Posterior vena cava (tissue), 2 donors: ENCODE measurements at regions not wholly inside any gene's neighbourhood (a gene's known extent, or its start where the extent isn't known, plus 50 kb on each side); places are given as distances from the start of the nearest gene placed in this dataset.
"Not testable (repeated sequence)": the region's sequence is repeated elsewhere in the genome, so short reads cannot be mapped to it uniquely, and the experiment has no call there.

Experiments
- DNase-seq: peaks from one replicate; pipeline ENCODE4 v3.0.0-alpha.2; 2020; ENCODE audit warnings: low spot score
- intact Hi-C, 2 donors: fragments of 100-400 bp; cut with DNase I; formaldehyde crosslinking; loops; one replicate each; pipeline versions ENCODE4 v1.14.1 to v1.14.2; 2022 to 2023
- donor health status: DM: yes; HTN: yes; CAD: no.
- donor health status: DM: yes; HTN: yes; CAD: no.

DNA sequence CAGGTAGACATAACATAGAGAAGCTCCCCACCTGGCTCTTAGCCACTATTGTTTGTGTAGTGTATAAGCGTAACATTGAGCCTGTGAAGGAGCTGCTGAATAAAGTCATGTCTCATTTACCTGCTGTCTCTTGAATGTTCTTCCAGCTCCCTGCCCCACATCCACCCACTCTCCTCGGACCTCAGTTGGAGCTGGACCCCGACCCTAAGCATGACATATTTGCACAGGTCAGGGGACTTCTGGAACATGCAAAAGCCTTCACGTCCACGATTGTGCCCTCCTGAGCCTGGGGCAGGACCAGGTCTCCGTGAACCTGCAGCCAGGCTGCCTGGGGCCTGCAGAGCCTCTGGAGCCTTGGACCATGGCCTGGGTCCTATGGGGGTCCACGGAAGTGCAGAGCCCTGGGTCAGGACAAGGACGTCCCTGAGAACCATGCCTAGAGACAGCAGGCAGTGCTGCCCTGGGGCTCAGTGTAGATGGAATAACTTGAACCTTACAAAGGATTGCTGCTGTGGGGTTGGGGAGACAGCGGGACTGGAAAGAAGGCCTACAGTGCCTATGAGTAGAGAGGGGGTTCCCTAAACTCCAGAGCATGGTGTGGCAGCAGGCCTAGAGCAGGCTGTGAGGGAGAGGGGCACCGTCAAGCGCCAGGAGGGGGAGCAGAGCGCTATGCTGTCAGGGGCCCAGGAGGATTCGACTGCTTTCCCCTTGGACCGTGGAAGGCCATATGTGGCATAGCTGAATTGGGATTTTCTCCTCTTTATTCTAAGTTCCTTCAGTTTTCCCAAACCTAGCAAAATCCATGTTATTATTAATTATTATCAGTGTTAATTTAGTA is 99.9 kb upstream of the ZNF236 start:
- intact Hi-C loops, result no loop called here
- no peak for DNase-seq

DNA sequence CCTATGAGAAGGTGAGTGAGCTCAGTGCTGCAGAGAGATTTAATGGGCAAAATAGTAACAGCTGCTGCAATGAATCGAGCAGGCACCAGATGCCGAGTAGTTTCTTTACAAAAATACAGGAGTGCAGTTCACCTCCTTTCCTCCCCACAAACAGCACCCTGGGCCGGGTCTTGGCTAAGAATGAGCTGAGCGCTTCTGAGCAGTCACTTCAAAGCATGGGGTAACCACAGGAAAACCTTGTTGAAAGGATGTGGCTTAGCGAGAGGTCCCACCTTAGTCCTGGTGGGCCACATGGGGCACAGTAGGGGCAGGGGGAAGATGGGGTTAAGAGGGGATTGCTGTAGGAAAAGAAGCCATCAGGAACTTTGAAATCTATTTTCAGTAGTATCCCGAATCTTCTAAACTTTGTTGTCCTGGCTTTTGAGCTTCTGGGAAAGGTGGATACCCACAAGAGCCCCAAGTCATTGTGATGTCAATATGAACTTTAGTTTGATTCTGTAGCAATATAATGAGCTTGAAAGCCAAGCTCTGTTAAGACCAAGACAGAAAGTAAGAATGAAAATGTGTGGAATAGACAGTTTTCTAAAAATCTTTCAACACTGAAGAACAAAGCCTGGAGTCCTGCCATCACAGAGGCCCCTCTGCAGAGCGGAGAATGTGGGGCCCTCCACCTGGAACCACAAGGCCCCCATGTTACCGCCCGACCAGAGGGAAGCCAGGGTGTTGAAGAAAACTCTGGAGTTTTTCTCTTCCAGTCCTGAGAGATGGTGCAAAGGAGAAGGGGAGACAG is 101.0 kb upstream of the ZNF236 start:
- DNase-seq, result no peak
- intact Hi-C loops, result no loop called here

DNA sequence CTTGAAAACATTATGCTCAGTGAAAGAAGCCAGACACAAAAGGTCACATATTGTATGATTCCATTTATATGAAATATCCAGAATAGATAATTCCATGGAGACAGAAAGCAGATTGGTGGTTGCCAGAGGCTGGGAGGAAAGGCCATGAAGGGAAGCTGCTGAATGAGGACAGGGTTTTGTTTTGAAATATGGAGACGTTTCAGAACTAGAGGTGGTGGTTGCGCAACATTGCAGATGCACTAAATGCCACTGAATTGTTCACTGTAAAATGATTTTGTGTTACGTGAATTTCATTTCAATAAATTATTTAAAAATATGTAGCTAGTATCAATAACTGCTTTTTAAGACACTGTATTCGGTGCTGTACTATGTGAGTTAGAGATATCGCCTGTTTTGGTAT is 101.7 kb upstream of the ZNF236 start:
- DNase-seq, result no peak
- intact Hi-C loops, result no loop called here

DNA sequence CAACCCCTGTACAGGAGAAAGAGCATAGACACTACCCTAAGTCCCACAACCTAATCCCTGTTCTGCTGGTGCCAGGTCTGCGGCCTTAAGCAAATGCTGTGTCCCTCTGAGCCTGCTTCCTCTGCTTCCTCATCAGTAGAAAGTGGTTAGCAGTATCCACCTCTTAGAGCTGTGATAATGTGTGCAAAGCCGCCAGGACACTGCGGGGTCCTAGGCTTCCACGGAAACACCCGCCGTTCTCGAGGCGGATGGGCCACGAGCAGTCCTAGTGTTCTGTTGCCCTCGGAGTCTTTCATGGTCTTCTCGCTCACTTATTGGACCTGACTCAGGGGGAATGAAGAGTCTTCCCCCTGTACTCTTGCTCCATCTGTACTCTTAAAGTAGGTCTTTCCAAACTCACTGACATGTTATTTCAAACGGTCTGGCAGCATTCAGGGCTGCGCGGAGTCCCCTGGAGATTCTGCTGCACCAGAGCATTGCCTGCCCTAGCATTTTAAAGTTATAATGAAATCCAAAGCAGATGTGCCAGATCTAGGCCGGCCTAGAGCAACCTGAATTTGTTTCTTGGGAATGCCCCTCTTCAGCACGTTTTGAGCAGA is 107.2 kb upstream of the ZNF236 start:
- intact Hi-C loops, result no loop called here

DNA sequence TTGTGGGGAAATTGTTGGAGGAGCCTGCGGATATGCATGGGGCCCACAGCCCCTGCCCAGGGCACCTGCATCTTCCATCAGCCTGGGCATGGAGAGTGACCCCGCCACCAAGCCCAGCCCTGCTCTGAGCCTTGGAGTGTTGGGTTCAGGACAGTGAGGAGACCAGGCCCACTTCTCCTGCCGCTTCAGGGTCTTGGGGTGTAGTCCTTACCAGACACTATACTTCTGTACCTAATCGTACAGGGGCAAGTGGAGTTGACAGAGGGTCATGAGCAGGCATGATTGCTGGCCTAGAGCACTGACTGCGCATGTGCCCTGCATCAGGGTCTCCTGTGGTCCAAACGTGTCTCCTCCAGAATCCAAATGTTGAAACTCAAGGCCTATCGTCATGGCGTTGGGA is 108.9 kb upstream of the ZNF236 start:
- intact Hi-C loops, result no loop called here
- no peak for DNase-seq

More for the DNA sequence above, 107.2 kb upstream of the ZNF236 start:
- no peak for DNase-seq

DNA sequence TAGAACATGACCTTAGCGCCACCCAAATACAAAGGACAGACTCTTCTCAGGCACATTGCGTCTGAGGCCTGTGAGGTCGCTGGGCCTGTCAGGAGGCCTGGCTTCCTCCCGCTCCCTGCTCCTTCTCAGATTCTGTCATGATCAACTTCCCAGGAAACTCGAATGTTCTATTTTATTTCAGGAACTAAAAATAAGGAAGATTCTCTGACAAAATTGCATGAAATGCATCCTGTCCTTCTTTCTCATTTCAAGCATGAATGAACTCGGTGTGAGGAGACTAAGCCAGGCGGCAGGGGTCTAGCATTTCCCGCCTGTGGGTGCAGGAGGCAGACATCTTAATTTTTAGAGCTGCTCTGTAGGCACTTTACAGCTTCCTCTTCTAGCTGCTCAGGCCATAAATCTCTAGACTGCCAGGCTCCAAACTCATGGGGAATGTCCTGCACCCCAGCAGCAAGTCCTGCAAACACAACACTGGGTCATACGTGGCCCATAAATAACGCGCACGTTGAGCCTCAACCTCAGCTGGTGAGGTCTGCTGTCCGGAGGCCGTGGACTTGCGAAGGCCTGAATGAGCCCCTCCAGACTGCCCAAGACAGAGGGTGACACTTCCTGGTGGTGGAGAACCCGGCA is 109.7 kb upstream of the ZNF236 start:
- intact Hi-C loops, result no loop called here
- DNase-seq, result no peak

DNA sequence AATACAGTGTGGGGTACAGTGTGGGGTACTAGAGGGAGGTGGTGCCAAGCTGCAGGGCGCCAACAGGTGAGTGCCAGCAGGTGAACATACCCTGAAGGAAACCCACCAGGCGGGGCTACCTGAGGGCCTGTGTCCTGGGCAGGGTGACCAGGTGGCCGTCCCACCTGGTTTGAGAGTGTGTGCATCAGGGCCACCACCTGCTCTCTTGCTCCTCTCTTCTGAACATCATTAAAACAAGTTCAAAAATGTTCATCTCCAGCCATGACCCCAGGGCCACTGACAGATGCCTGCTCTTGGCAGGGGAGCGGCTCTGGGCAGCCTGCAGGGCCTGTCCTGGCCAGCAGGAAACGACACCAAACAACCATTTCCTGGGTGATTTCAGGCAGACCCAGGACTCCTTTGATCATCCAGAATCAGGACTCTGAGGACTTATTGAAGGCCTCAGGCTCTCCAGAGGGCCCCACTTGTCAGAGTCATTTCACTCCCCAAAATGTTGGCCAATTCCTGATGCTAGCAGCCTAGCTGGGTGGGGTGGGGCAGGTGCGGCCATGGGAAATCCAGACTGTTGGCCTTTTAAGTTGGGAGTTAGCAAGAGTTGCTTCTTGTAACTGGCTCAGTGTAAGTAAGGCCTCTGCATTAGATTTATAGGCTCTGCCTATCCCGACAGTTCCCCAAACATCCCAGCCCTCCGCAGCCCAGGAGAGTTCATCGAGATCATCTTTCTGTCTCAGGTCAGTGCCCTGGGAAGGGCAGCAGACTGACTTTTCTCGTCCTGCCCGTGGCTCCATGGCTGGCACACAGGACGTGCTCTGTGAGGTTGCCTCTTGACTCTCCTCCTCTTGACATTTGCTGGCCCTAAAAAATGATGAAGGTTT is 111.5 kb upstream of the ZNF236 start:
- DNase-seq, result no peak
- intact Hi-C loops, result no loop called here

DNA sequence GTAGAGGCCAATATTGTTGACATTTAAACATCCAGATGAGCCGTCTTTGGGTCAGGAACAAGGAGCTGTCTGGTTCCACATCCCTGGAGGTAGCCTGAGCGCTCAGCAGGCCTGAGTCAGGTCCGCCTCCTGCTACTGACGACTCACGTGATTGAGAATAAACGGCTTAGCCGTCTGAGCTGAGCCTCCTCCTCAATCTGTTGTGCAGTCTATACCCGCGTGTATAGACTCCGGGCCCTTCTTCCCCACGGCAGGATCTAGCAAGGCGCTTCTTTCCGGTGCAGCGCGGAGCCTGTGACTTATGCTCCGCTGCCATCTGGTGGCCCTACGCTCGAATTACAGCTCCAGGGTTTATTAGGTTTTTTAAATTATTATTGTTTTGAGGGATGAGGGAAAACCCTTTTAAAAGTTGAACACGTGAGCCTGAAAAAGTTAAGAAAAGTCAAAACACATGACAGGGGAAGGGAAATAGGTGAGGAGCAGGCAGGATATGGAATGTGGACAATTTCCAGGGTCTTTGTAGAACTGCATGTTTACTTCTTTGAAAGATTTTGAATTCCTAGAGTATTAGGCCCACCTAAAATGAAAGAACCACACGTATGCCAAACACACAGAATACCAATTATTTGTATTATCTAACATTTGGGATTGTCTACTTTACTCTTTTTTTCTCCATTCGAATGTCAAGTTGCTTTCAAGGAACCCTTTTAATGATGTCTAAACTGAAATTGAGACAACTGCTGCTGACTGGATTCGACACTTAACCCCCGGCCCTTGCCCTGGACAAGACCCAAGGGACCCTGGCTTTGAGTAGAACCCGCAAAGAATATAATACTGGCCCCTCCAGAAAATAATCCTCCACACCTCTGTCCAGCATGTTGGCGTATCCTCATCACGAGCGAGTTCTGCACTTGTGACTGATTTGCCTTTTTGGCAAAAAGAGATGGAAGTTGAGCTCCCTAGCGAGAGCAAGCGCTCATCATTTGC is 112.4 kb upstream of the ZNF236 start:
- intact Hi-C loops, result loop anchor here (5.0 kb wide), 2 partner anchors 303 to 313 kb away; no protein-coding TSS in a partner anchor
- peak; percentile 92 for DNase-seq

DNA sequence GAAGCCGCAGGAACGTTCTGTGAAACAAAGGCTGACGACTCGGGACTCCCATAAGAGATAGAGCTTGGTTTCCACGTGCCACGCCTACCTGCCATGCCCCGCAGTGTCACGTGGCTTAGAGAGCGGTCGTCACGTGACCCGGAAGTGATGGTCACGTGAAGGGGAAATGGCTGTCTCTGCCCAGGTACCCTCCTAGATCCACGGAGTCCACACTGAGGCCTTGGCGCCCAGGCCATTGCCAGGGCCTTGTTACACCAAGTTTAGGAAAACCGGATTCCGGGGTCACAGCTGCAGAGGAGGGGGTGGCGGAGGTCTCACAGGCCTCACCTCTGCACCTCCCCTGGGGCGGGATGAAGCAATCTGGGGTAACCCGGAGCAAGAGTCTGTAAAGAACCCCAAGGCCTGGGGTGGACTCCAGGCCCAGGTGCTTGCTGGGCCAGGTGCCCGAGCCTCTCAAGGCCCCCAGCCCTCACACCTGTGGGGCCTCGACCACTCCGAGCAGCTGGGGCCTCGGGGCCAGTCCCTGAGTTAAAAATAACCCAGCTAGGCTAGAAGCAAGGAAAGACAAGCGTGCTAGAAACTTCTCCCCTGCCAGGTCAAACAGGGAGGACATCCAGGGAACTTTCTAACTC is 113.5 kb upstream of the ZNF236 start:
- no peak for DNase-seq
- intact Hi-C loops, result loop anchor here (5.0 kb wide), 2 partner anchors 302 to 312 kb away; no protein-coding TSS in a partner anchor

DNA sequence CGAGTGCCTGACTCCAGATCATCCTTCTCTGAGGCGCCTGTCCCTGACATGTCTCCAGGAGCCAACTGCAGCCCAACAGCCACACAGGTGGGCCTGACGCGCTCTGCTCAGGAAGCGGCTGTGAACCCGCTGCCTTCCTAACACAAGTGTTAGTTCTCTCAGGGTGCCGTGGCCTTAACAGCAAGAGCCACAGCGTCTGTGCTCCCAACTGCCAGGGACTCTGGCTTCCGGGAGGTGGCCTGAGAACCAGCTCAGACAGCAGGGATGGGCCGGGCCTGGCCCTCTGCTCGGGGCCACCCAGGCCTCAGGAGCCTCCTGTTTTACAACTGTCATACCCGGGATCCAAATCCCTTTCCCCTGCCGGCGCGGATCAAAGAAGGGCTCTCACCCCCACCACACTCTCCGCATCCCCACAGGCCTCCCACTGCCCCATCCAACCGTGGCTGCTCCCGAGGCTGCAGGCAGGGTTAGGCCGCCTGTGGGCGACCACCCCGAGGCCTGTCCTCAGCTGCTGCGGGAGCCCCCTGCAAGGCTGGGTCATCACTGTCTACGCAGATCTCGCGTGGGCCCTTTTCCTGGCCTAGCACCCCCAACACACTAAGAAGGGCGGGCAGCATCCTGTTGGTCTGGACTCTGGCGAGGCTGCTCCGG is 114.2 kb upstream of the ZNF236 start:
- intact Hi-C loops, result loop anchor here (5.0 kb wide), 2 partner anchors 301 to 311 kb away; no protein-coding TSS in a partner anchor
- DNase-seq, result no peak

DNA sequence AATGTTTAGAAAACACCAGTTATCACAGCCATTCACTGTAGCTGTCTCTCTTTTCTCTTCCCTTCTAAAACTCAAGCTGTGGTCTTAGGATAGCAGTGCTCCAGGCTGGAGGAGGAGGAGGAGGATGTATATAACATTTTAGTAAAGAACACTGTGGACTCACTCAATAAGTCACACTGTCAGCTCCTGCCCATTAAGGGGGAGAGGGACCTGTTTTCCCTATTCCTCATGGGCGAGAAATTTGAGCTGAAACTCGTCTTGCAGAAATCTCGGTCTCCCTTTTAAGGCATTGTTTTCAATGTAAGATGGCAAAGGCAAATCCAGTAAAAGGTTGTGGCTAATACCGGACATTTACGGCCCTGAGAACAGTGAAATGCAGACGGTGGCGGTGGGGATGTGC is 114.8 kb upstream of the ZNF236 start:
- DNase-seq, result no peak
- intact Hi-C loops, result loop anchor here (5.0 kb wide), 2 partner anchors 300 to 310 kb away; no protein-coding TSS in a partner anchor

DNA sequence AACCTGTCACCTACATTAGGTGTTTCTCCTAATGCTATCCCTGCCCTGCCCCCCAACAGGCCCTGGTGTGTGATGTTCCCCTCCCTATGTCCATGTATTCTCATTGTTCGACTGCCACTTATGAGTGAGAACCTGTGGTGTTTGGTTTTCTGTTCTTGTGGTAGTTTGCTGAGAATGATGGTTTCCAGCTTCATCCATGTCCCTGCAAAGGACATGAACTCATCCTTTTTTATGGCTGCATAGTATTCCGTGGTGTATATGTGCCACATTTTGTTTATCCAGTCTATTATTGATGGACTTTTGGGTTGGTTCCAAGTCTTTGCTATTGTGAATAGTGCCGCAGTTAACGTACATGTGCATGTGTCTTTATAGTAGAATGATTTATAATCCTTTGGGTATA is 117.8 kb upstream of the ZNF236 start:
- intact Hi-C loops, DNase-seq: not testable (repeated sequence)

DNA sequence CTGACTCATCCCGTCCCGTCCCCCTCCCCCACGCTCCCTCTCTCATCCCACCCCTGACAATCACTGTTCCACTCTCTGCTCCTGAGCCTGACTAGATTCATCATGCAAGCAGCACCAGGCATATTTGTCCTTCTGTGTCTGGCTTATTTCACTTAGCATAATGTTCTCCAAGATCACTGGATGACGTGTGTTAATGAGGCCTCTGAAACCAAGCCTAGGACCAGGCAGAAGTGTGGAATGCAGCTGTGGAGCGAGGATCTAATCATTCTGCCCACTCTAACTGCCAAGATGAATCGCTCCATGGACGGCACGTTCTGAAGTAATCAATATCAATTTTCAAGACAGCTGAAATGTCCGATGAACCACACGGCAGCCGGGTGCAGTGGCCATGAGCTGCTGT is 122.4 kb upstream of the ZNF236 start:
- DNase-seq, result peak; percentile 58
- intact Hi-C loops, result no loop called here

DNA sequence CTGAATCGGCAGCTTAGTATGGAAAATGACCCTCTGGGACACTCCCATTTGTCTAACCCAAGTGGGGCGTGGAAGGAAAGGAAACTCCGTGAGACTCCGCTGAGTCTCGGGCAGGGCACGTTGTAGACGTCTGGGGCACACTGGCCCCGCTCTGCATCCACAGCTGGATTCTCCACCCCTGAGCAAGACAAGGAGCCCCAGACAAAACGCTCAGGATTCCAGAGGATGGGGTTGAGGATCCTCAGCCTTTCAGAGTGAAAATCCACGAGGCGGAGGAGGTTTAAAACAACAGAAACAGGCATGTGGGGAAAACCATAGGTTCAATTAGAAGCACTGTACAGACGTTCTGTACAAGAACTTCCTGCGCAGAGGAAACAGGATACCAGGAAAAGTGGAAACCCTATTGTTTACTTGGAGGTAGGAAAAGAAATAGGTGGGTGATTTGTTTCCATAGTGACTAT is 124.9 kb upstream of the ZNF236 start:
- intact Hi-C loops, result no loop called here
- no peak for DNase-seq

DNA sequence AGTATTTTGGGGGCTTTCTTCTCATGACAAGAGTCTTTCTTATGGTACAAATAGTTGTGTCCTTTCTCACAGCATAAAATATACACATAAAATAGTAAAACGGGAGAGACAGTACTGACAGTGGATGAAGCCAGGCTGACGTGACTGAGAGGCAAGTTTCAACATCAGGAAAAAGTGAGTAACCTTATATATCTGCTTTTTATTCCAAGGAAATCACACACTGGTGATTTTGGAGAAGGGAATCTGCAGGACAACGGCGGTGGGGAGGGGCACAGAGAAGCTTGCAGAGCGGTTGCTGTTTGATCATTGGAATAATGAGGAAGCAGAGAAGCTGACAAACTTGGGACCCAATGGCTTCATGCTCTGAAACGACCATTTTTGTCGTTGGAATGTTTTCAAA is 130.6 kb upstream of the ZNF236 start:
- no peak for DNase-seq
- intact Hi-C loops, result loop anchor here in 1 of 2 donors (5.0 kb wide), 1 partner anchor 1269 kb away; no protein-coding TSS in a partner anchor

DNA sequence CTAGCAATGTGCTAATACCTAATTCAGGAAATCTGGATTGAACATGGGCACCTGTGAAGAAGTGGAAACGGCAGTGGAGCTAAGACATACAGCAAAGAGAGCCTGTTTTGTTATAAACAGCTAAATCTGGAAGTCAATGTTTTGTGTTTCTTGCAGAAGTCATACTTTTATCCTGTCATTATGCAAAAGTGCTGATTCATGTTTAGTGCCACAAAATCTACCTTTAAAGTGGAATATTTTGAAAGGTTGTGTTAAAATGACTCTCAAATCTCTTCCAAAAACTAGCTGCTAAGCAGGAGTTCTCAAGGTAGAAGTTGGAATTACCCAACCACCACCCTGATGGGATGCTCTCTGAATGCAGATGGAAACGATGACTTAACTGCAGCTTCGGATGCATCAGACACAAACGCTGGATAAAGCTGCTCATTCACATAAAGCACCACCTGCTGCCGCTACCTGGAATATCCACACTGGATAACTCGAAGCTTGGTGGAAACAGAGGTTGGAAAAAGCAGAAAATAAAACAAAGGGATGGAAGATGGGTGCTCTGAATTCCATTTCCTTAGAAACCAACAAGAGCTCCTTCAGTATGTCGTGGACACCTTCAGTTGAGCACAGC is 132.6 kb upstream of the ZNF236 start:
- no peak for DNase-seq
- intact Hi-C loops, result loop anchor here (5.0 to 10.0 kb wide), 3 partner anchors 75 to 1267 kb away; no protein-coding TSS in a partner anchor
